Gastrocnemius medialis (tissue), 4 donors: ENCODE measurements at regions not wholly inside any gene's neighbourhood (a gene's known extent, or its start where the extent isn't known, plus 50 kb on each side); places are given as distances from the start of the nearest gene placed in this dataset.

Source experiments
- ATAC-seq, 2 donors: fragments of 150-250 bp; one replicate each; pipeline ENCODE4 v1.9.1; 2016
- DNase-seq, 2 donors: peaks; one replicate each; pipeline ENCODE4 v3.0.0-alpha.2; 2019
- H3K27ac ChIP-seq, 4 donors: fragments of 200-600 bp; sonication (generic); 1 replicate in 1 of 4; 2 replicates in 3 of 4; pipeline ENCODE4 v1.5.1; 2016 to 2018; ENCODE audit warnings: mild to moderate bottlenecking in 2 of 4, moderate library complexity in 1 of 4
- H3K27me3 ChIP-seq, 3 donors: fragments of 200-600 bp; sonication (generic) in 2 of 3; 1 replicate in 1 of 3; 2 replicates in 2 of 3; pipeline versions ENCODE4 v1.5.1 to v1.6.0; 2016 to 2019; ENCODE audit warnings: mild to moderate bottlenecking in 1 of 3, moderate library complexity in 1 of 3
- H3K36me3 ChIP-seq, 2 donors: fragments of 200-600 bp; sonication (generic) in 1 of 2; one replicate each; pipeline ENCODE4 v1.5.1; 2017 to 2018
- H3K4me1 ChIP-seq, 2 donors: fragments of 200-600 bp; sonication (generic) in 1 of 2; one replicate each; pipeline ENCODE4 v1.5.1; 2016 to 2017; ENCODE audit warnings: mild to moderate bottlenecking in 2 of 2
- H3K4me3 ChIP-seq, 4 donors: fragments of 200-600 bp; sonication (generic) in 3 of 4; 1 replicate in 1 of 4; 2 replicates in 3 of 4; pipeline ENCODE4 v1.5.1; 2016 to 2019; ENCODE audit warnings: mild to moderate bottlenecking in 2 of 4
- H3K9me3 ChIP-seq, 3 donors: fragments of 200-600 bp; sonication (generic) in 2 of 3; 1 replicate in 1 of 3; 2 replicates in 2 of 3; pipeline ENCODE4 v1.5.1; 2016 to 2019
- CTCF ChIP-seq, 5 experiments: fragments of 450-650 bp in 3 of 5; fragments of 200-600 bp in 2 of 5; sonication (generic) in 2 of 5; IDR thresholded peaks in 4 of 5; conservative IDR thresholded peaks in 1 of 5; 1 replicate in 4 of 5; 2 replicates in 1 of 5; pipeline ENCODE4 v1.5.1; 2016 to 2019; ENCODE audit warnings: antibody characterized with exemption in 5 of 5, mild to moderate bottlenecking in 3 of 5, moderate library complexity in 3 of 5
- POLR2A ChIP-seq, 2 donors: fragments of 450-650 bp; IDR thresholded peaks; one replicate each; pipeline ENCODE4 v1.6.1; 2017; ENCODE audit warnings: antibody characterized with exemption in 2 of 2, mild to moderate bottlenecking in 2 of 2, moderate library complexity in 2 of 2
- in situ Hi-C, 4 donors: fragments of 200-750 bp; cut with MboI; loops; one replicate each; pipeline versions ENCODE4 v1.15.0 to v1.8.0; 2017; ENCODE audit warnings: low sequenced_read_pairs in 4 of 4
- intact Hi-C: fragments of 100-400 bp; cut with DNase I; formaldehyde crosslinking; loops from one replicate; pipeline ENCODE4 v1.15.1; 2023; ENCODE audit warnings: low total_unique reads

- intact Hi-C loops, result no loop called here
- in situ Hi-C loops, result loop anchor here in 1 of 4 donors (25.0 kb wide), 1 partner anchor 103 kb away; no protein-coding TSS in a partner anchor
Observed at GRCh38 chrY:13040232-13040631, 135.6 kb downstream of the DDX3Y start.

GRCh38 chrY:13053501-13053900, 148.8 kb downstream of the DDX3Y start:
- Histone ChIP-seq H3K27ac (no peak overlapping the region), H3K4me3 (no peak overlapping the region), H3K36me3 (no peaks in the 10 kb centered on the region), H3K9me3 (no peaks in the 10 kb centered on the region), H3K4me1 (no peaks in the 10 kb centered on the region), H3K27me3 (no peaks in the 10 kb centered on the region)
- TF ChIP-seq POLR2A (IDR thresholded peaks at IDR 0.05) (no peak), CTCF (IDR thresholded peaks at IDR 0.05 in 4 of 5, conservative IDR thresholded peaks at IDR 0.05 in 1 of 5) (no peak)
- DNase-seq, result no peak
- ATAC-seq, result no peak
- intact Hi-C loops (no loop called here), in situ Hi-C loops (no loop called here)

More at GRCh38 chrY:13040232-13040631, 135.6 kb downstream of the DDX3Y start:
- no peak for TF ChIP-seq CTCF (IDR thresholded peaks at IDR 0.05 in 4 of 5, conservative IDR thresholded peaks at IDR 0.05 in 1 of 5)
- no peak for TF ChIP-seq POLR2A (IDR thresholded peaks at IDR 0.05)
- H3K36me3 ChIP-seq, result no peaks in the 10 kb centered on the region
- no peaks in the 10 kb centered on the region for H3K9me3 ChIP-seq
- no peak overlapping the region for H3K4me3 ChIP-seq
- no peaks in the 10 kb centered on the region for H3K4me1 ChIP-seq
- H3K27me3 ChIP-seq, result no peaks in the 10 kb centered on the region
- DNase-seq (no peak), ATAC-seq (no peak)
- no peak overlapping the region for H3K27ac ChIP-seq

- Histone ChIP-seq H3K4me1 (no peaks in the 10 kb centered on the region), H3K27me3 (no peaks in the 10 kb centered on the region), H3K4me3 (no peak overlapping the region), H3K9me3 (no peaks in the 10 kb centered on the region), H3K27ac (no peak overlapping the region), H3K36me3 (no peaks in the 10 kb centered on the region)
- intact Hi-C loops (no loop called here), in situ Hi-C loops (no loop called here)
- ATAC-seq (no peak), DNase-seq (no peak)
- no peak for TF ChIP-seq CTCF (IDR thresholded peaks at IDR 0.05 in 4 of 5, conservative IDR thresholded peaks at IDR 0.05 in 1 of 5)
- no peak for TF ChIP-seq POLR2A (IDR thresholded peaks at IDR 0.05)
Observed at GRCh38 chrY:13066372-13066771, 161.7 kb downstream of the DDX3Y start.

- ATAC-seq, result no peak
- TF ChIP-seq CTCF (IDR thresholded peaks at IDR 0.05 in 4 of 5, conservative IDR thresholded peaks at IDR 0.05 in 1 of 5) (no peak), POLR2A (IDR thresholded peaks at IDR 0.05) (no peak)
- no peaks in the 10 kb centered on the region for H3K4me1 ChIP-seq
- no peak overlapping the region for H3K27ac ChIP-seq
- H3K27me3 ChIP-seq, result no peaks in the 10 kb centered on the region
- intact Hi-C loops, result no loop called here
- in situ Hi-C loops, result no loop called here
- H3K4me3 ChIP-seq, result no peak overlapping the region
- no peaks in the 10 kb centered on the region for H3K36me3 ChIP-seq
- DNase-seq, result no peak
- no peaks in the 10 kb centered on the region for H3K9me3 ChIP-seq
Observed at GRCh38 chrY:13068696-13069095, 164.0 kb downstream of the DDX3Y start.

GRCh38 chrY:13069111-13069510, 164.4 kb downstream of the DDX3Y start:
- H3K27me3 ChIP-seq, result no peaks in the 10 kb centered on the region
- H3K27ac ChIP-seq, result no peak overlapping the region
- no peak for TF ChIP-seq POLR2A (IDR thresholded peaks at IDR 0.05)
- TF ChIP-seq CTCF (IDR thresholded peaks at IDR 0.05 in 4 of 5, conservative IDR thresholded peaks at IDR 0.05 in 1 of 5), result no peak
- no peaks in the 10 kb centered on the region for H3K4me1 ChIP-seq
- intact Hi-C loops (no loop called here), in situ Hi-C loops (no loop called here)
- H3K4me3 ChIP-seq, result no peak overlapping the region
- no peaks in the 10 kb centered on the region for H3K9me3 ChIP-seq
- H3K36me3 ChIP-seq, result no peaks in the 10 kb centered on the region
- no peak for DNase-seq
- no peak for ATAC-seq
